NB4 (cell line): ENCODE measurements at regions not wholly inside any gene's neighbourhood (a gene's known extent, or its start where the extent isn't known, plus 50 kb on each side); places are given as distances from the start of the nearest gene placed in this dataset.

Source experiments
- MYC ChIP-seq: IDR thresholded peaks from 2 replicates; pipeline ENCODE4 v1.6.1; 2011; ENCODE audit warnings: low read depth, low read length
- POLR2A ChIP-seq: IDR thresholded peaks from 2 replicates; pipeline ENCODE4 v1.6.1; 2011; ENCODE audit warnings: mild to moderate bottlenecking; ENCODE audit not compliant: insufficient read length; ENCODE audit errors: extremely low read depth
- TF ChIP-seq, protein P1 (sequence below): IDR thresholded peaks from one replicate; pipeline ENCODE4 v1.5.1; 2012; ENCODE audit warnings: low read depth, low read length
- TF ChIP-seq, protein P2 (sequence below): IDR thresholded peaks from 2 replicates; pipeline ENCODE4 v1.6.1; 2011; ENCODE audit warnings: low read depth, low read length

DNA sequence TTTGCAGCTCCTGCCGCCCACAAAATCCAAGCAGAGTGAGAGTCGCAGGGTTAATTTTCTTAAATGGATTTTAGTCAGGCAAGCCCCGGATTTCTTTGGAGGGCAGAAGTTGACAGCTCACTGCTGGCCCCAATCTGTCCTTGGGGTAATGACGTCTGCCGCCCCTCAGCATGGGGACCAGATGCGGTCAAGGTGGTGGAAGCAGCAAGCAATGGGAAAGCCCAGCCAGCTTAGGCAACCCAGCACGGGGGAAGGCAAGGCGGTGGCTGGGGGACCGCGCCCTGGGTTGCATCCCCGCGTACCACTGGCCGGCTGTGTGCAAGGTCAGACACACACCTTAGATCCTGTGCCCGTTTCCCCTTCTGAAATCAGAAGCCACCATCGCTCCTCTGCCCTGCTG, 321.7 kb downstream of the C16orf95 start:
- TF ChIP-seq, protein P1, sequence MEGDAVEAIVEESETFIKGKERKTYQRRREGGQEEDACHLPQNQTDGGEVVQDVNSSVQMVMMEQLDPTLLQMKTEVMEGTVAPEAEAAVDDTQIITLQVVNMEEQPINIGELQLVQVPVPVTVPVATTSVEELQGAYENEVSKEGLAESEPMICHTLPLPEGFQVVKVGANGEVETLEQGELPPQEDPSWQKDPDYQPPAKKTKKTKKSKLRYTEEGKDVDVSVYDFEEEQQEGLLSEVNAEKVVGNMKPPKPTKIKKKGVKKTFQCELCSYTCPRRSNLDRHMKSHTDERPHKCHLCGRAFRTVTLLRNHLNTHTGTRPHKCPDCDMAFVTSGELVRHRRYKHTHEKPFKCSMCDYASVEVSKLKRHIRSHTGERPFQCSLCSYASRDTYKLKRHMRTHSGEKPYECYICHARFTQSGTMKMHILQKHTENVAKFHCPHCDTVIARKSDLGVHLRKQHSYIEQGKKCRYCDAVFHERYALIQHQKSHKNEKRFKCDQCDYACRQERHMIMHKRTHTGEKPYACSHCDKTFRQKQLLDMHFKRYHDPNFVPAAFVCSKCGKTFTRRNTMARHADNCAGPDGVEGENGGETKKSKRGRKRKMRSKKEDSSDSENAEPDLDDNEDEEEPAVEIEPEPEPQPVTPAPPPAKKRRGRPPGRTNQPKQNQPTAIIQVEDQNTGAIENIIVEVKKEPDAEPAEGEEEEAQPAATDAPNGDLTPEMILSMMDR: no peak
- TF ChIP-seq POLR2A (no peak), MYC (no peak)
- TF ChIP-seq, protein P2, sequence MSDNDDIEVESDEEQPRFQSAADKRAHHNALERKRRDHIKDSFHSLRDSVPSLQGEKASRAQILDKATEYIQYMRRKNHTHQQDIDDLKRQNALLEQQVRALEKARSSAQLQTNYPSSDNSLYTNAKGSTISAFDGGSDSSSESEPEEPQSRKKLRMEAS: no peak
